Lung (tissue), 11 donors: ENCODE measurements at regions not wholly inside any gene's neighbourhood (a gene's known extent, or its start where the extent isn't known, plus 50 kb on each side); places are given as distances from the start of the nearest gene placed in this dataset.

ENCODE experiments used
- ATAC-seq: fragments of 200-7000 bp; cut with Tn5 transposase; one replicate; pipeline ENCODE4 v1.9.1; 2020; ENCODE audit warnings: moderate number of reproducible peaks; ENCODE audit not compliant: insufficient read depth, low FRiP score
- DNase-seq, 3 donors: peaks; one replicate each; pipeline ENCODE4 v3.0.0-alpha.2; 2013 to 2017
- H3K27ac ChIP-seq, 2 donors: one replicate each; pipeline ENCODE4 v1.5.1; 2013; ENCODE audit warnings: mild to moderate bottlenecking in 2 of 2, moderate library complexity in 2 of 2, control low read depth in 1 of 2, inconsistent platforms in 1 of 2, low read depth in 1 of 2, low read length in 1 of 2
- H3K27me3 ChIP-seq, 3 donors: one replicate each; pipeline ENCODE4 v1.5.1; 2013; ENCODE audit warnings: low read length in 2 of 3; ENCODE audit not compliant: control insufficient read depth in 3 of 3, insufficient read depth in 3 of 3
- H3K36me3 ChIP-seq, 4 donors: one replicate each; pipeline ENCODE4 v1.5.1; 2013; ENCODE audit warnings: low read length in 4 of 4, mild to moderate bottlenecking in 1 of 4, moderate library complexity in 1 of 4; ENCODE audit not compliant: control insufficient read depth in 4 of 4, insufficient read depth in 4 of 4
- H3K4me1 ChIP-seq, 5 donors: one replicate each; pipeline ENCODE4 v1.5.1; 2013; ENCODE audit warnings: low read length in 5 of 5, mild to moderate bottlenecking in 2 of 5, moderate library complexity in 1 of 5; ENCODE audit not compliant: control insufficient read depth in 5 of 5, insufficient read depth in 5 of 5
- H3K4me3 ChIP-seq: one replicate; pipeline ENCODE4 v1.5.1; 2013; ENCODE audit warnings: mild to moderate bottlenecking, control low read depth, moderate library complexity
- H3K9ac ChIP-seq, 2 donors: one replicate each; pipeline ENCODE4 v1.5.1; 2013; ENCODE audit warnings: low read length in 2 of 2, control low read depth in 1 of 2; ENCODE audit not compliant: insufficient read depth in 1 of 2
- H3K9me3 ChIP-seq, 4 donors: one replicate each; pipeline ENCODE4 v1.5.1; 2013; ENCODE audit warnings: low read length in 3 of 4, mild to moderate bottlenecking in 1 of 4, moderate library complexity in 1 of 4; ENCODE audit not compliant: control insufficient read depth in 4 of 4, insufficient read depth in 3 of 4
- CTCF ChIP-seq: IDR thresholded peaks from 2 replicates; pipeline ENCODE4 v1.5.1; 2012; ENCODE audit warnings: mild to moderate bottlenecking; ENCODE audit errors: control extremely low read depth, extremely low read depth
- WGBS, 2 donors: extraction: QIAGEN DNeasy Blood & Tissue Kit; methylation state at CpG; one replicate each; pipeline ENCODE4 v1.1.7; 2013; 5-methylcytosine and 5-hydroxymethylcytosine counted together
- donor health status: control.
- donor health status: control.
- donor health status: Bipolar disorder and iron deficiency.
- donor health status: healthy.
- donor health status: DM: yes; HTN: yes; CAD: no.

DNA sequence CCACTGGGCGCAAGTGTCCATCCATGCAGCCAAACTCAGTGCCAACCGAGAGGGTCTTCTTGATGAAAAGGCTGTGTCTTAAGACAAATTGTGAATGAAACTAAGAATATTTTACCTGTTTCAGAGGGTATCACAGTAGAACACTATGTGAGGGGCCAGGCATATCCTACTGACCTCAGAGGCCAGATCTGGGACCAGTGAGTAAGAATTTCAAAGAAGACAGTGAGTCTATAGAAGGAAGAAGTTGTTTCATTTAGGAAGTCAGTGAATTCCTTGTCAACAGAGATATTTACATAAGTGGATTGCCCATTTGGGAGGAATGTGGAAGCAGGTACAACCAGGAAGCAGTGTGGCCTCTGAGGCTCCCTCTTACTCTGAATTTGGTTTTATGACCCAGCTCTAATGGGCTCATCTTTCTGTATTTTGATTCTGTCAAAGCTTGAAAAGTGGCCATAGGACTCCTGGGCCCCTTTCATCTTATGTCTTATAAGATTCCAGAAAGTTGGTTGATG is 137.4 kb downstream of the ZNF664 start:
- H3K9ac ChIP-seq: no peak overlapping the region
- H3K27ac ChIP-seq: no peak overlapping the region
- peaks cover 0 to 4% (median 2%) of the 10 kb centered on the region in 4 donors for H3K9me3 ChIP-seq
- H3K4me1 ChIP-seq: no peaks in the 10 kb centered on the region
- DNase-seq (no peak), ATAC-seq (no peak)
- WGBS, 2 donors: 96 to 98% methylated on average over 2 of the region's 2 CpGs
- H3K27me3 ChIP-seq: no peaks in the 10 kb centered on the region
- no peak overlapping the region for H3K4me3 ChIP-seq
- no peaks in the 10 kb centered on the region for H3K36me3 ChIP-seq
- no peak for TF ChIP-seq CTCF

DNA sequence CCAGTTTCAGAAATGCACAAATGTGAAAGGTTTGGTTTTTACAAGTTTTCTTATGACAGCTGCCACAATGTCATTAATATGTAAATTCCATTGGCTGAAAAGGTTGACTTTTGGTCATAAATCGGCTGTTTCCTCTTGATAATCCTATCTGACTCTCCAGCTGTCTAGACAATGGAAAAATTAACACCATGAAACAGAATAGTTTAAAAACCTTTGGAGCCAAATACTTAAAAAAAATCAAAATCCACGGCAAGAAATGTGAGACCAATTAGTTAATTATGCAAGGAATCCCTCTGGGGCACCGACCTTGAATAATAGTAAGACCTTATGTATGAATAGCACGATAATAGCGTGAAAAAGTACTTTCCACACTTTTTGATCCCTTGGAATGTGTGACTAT is 138.0 kb downstream of the ZNF664 start:
- TF ChIP-seq CTCF: no peak
- Histone ChIP-seq H3K4me3 (no peak overlapping the region), H3K9ac (no peak overlapping the region), H3K27ac (no peak overlapping the region), H3K36me3 (no peaks in the 10 kb centered on the region), H3K9me3 (peaks cover 0 to 4% (median 2%) of the 10 kb centered on the region in 4 donors), H3K27me3 (no peaks in the 10 kb centered on the region), H3K4me1 (no peaks in the 10 kb centered on the region)
- DNase-seq (no peak), ATAC-seq (no peak)
- WGBS, 2 donors: 76 to 80% methylated on average over 5 of the region's 5 CpGs

GRCh38 chr12:124114316-124114715 is 141.3 kb downstream of the ZNF664 start:
- peaks cover 0 to 7% (median 2%) of the 10 kb centered on the region in 4 donors for H3K9me3 ChIP-seq
- 88 to 94% methylated on average over 2 of the region's 2 CpGs for WGBS, 2 donors
- ATAC-seq (no peak), DNase-seq (no peak)
- H3K27ac ChIP-seq: no peak overlapping the region
- no peak overlapping the region for H3K9ac ChIP-seq
- H3K4me3 ChIP-seq: no peak overlapping the region
- no peaks in the 10 kb centered on the region for H3K36me3 ChIP-seq
- TF ChIP-seq CTCF: no peak
- H3K27me3 ChIP-seq: no peaks in the 10 kb centered on the region
- peaks cover 0 to 4% (median 0%) of the 10 kb centered on the region in 5 donors for H3K4me1 ChIP-seq

GRCh38 chr12:124115496-124115895 is 142.5 kb downstream of the ZNF664 start:
- Histone ChIP-seq H3K4me3 (no peak overlapping the region), H3K9me3 (peaks cover 0 to 7% (median 2%) of the 10 kb centered on the region in 4 donors), H3K9ac (no peak overlapping the region), H3K27ac (no peak overlapping the region), H3K36me3 (no peaks in the 10 kb centered on the region), H3K4me1 (peaks cover 0 to 4% (median 0%) of the 10 kb centered on the region in 5 donors), H3K27me3 (no peaks in the 10 kb centered on the region)
- ATAC-seq: no peak
- no peak for DNase-seq
- no peak for TF ChIP-seq CTCF
- 92 to 94% methylated on average over 11 of the region's 11 CpGs for WGBS, 2 donors
